ENCODE measurements at regions not wholly inside any gene's neighbourhood (a gene's known extent, or its start where the extent isn't known, plus 50 kb on each side); places are given as distances from the start of the nearest gene placed in this dataset.

GRCh38 chr1:82445827-82446226, 645.1 kb downstream of the ADGRL2 start:
- no peak for DNase-seq (ENCODE audit: low spot score)

- no peak for DNase-seq (ENCODE audit: low spot score)
Observed at GRCh38 chr1:82445132-82445531, 644.4 kb downstream of the ADGRL2 start.

DNA sequence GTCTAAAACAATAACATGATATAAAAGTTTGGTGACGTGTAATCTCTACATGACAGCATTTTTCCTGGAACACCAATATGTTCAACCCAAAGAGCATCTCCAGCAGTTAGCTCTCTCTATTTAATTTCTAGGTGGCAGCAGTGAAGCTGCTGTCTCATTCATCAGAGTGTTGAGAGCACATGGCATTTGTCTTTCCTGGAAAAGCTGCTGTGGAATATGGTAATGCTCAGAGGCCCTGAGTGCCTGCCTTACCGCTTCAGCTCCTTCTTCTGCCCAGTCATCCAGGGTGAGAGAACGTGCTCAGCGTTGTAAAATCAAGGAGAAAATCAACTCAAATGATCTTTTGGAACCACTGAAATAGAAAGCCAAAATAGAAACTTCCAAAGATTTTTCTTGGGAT, 640.7 kb downstream of the ADGRL2 start:
- DNase-seq (ENCODE audit: low spot score) = no peak

GRCh38 chr1:82423174-82423815, 622.6 kb downstream of the ADGRL2 start:
- no peak for DNase-seq (ENCODE audit: low spot score)

- no peak for DNase-seq (ENCODE audit: low spot score)
Observed at GRCh38 chr1:82421782-82422181, 621.0 kb downstream of the ADGRL2 start.

DNA sequence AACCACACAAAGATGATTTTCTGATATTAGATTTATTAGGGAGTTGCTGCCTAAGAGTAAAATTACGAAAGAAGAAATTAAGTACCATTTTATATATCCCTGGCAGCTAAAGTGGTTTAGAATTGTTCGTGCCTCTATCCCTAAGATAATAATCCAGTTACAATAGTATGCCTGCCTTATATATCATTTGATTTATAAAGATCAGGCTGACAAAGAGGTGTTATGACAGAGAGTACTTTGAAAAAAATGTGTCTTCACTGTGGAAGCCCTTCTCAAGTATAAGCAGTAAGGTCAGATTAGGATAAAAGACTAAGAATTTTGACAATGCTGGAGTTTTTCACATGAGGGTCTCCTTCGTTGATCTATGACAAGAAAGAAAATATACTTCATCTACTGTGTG, 619.9 kb downstream of the ADGRL2 start:
- no peak for DNase-seq (ENCODE audit: low spot score)

DNA sequence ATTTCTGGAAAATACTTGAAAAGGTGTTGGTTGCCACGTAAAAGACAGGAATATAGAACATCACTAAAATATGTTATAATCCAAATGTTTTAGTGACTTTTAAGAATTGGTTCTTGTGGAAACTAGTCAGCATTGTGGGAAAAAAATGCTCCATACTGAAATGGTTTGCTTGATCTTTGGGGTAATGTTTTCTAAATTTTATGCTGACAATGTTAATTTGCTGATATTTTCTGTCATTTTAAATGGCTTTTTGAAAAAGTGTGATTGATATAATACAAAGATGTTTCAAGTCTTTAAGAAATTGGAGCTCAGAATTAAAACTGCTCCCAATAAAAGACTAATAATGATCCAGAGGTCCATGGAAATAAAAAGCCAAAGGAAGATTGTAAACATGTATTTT, 610.9 kb downstream of the ADGRL2 start:
- no peak for DNase-seq (ENCODE audit: low spot score)

DNA sequence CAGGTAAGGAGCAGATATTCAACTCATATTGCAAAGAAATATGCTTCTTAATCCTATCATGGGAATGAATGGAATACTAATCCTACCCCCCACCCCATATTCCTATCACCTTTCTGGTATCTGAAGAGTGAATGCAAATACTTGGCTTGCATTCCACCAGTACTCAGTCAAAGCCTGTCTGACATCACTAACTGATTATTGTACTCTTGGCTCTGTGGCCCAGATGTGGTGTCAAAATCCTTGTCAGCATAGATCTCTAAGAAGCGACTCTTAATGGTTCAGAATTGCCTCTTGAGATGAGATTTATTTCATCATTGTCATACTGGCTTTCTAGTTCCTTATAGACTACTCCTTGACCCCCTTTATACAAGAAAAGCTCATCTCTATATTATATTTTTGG, 604.6 kb downstream of the ADGRL2 start:
- DNase-seq (ENCODE audit: low spot score) = no peak

GRCh38 chr1:82401116-82401515, 600.4 kb downstream of the ADGRL2 start:
- no peak for DNase-seq (ENCODE audit: low spot score)

- no peak for DNase-seq (ENCODE audit: low spot score)
Observed at GRCh38 chr1:82400521-82400920, 599.8 kb downstream of the ADGRL2 start.

DNA sequence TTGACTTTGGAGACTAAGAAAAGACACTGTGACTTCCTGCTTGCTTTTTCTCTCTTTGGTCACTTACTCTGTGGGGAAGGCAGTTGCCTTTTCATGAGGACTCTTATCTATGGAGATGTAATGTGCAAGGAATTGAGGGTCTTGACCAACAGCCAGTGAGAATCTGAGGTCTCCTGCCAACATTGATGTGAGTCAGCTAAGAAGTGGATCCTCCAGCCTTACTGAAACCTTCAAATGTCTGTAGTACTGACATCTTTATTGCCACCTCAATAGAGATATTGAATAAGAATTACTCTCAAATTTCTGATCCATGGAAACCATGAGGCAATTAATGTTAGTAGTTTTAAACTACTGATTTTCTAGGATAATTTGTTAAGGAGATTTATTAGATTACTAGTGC, 598.4 kb downstream of the ADGRL2 start:
- no peak for DNase-seq (ENCODE audit: low spot score)

GRCh38 chr1:82398357-82398756, 597.6 kb downstream of the ADGRL2 start:
- DNase-seq (ENCODE audit: low spot score) = no peak

DNA sequence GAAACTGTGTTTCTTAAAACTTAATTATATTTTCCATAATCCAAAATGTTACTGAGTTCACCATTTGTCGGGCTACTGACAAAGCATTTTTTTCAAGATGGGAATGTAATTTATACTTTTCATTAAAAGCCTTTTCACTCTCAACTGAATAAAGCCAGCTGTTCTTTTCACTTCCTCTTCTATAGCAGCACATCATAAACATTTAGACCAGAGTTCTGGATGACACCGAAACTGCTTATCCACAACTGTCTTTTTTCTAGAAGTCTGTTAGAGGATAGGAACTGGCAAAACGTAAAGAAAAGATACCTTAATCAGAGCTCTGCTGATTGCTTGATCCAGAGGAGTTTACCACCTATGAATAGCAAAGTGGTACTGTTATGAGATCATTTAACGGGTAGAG, 594.7 kb downstream of the ADGRL2 start:
- DNase-seq (ENCODE audit: low spot score) = no peak

GRCh38 chr1:82392946-82393345, 592.2 kb downstream of the ADGRL2 start:
- no peak for DNase-seq (ENCODE audit: low spot score)

GRCh38 chr1:82392513-82392912, 591.8 kb downstream of the ADGRL2 start:
- DNase-seq (ENCODE audit: low spot score) = no peak

DNA sequence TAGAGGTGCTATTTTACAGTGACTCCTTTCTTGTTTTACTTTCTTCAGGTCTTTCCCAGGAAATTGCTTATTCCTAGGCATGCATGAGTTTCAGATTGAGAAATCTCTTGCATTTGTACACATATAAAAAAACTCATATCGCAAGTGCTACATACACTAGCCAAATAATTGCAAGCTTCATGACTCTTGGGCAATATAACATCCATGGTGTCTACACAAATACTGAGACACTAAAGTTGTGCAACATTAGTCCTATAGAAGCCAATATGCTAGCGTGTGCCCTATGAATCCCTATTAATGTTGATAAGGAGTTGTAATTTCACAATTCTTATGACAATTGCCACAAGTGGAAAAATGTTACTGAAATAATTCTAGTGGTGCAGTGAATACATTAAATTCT, 591.0 kb downstream of the ADGRL2 start:
- no peak for DNase-seq (ENCODE audit: low spot score)

- no peak for DNase-seq (ENCODE audit: low spot score)
Observed at GRCh38 chr1:82390627-82391026, 589.9 kb downstream of the ADGRL2 start.

DNA sequence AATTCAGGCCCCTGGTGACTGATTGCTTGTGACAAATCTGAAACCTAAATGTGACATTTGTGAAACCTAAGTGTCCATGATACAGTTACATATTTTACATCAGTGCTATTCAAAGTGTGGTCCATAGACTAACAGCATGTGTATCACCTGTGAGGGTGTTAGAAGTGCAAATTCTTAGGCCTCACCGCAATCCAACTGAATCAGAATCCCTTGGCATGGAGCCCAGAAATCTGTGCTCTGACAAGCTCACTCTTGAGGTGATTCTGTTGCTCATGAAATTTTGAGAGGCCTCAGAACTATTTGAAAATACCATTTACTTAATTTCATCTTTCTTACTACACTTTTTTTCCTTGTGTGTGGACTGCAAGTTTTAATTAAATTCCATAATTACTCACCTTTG, 587.9 kb downstream of the ADGRL2 start:
- DNase-seq (ENCODE audit: low spot score) = no peak

DNA sequence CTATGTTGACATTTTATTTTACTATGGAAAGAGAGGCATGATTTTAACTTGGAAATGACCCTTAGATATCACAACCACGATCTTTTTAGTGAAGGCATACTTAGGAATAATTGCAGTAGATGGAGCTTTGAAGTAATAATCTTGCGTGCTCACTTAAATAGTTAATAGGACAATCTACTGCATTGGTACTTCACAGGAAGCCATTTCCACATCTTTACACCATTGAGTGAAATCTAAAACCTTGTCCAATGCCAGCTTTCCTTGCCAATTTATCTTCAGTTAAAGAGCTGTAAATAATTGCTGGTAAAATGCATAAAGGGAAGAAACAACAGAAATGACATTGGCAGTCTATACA, 586.3 kb downstream of the ADGRL2 start:
- no peak for DNase-seq (ENCODE audit: low spot score)

DNA sequence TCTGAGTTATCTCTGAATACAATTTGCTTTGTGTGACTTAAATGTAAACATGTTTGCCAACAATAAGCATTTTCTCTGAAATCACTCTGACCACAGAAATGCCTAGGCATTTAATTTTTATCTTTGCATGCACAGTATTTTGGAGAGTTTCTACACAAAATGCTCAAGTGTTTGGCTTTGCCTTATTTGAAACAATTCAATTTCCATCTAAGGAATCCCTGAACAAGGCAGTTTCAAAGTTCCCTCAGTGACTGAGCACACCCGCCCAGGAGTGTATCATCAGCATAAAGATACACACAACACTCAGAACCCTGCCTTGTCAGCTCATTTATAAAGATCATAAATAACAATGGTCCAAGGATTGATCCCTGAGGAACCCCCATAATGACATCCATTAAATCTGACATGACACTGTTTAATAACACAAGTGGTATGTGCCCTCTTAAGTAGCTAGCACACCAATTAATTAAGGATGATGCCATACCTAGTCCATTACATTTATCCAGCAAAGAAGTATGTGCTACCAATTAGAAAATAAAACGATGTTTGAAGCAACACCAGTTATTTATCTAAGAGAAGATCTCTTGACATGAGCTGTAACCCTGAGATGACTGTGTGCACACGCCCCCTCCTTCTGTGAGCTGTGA, 585.8 kb downstream of the ADGRL2 start:
- DNase-seq (ENCODE audit: low spot score) = no peak

DNA sequence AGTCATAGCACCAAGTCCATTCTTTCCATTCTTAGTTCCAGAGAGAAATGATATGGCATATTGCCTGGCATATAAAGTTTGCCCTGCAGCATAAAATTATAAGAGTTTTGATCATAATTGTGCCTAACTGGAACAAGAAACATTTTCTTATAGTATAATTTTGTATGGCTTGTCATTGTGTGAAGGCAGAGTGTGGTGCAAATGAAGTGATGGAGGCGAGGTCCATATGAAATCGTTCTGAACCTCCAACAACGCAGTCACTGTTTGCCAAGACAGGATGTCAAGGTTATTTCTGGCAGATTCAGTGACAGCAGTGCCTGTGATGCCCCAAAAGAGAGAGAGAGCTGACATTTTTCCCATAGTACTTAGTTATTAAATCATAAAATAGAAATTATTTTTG, 584.0 kb downstream of the ADGRL2 start:
- DNase-seq (ENCODE audit: low spot score) = no peak

- no peak for DNase-seq (ENCODE audit: low spot score)
Observed at GRCh38 chr1:82377201-82377884, 576.6 kb downstream of the ADGRL2 start.

GRCh38 chr1:82373710-82374109, 573.0 kb downstream of the ADGRL2 start:
- no peak for DNase-seq (ENCODE audit: low spot score)
